IMR-90 (cell line): ENCODE measurements at regions not wholly inside any gene's neighbourhood (a gene's known extent, or its start where the extent isn't known, plus 50 kb on each side); places are given as distances from the start of the nearest gene placed in this dataset.

Experiments used
- ATAC-seq: fragments of 200-7000 bp; cut with Tn5 transposase; 2 replicates; pipeline ENCODE4 v1.9.1; 2020; ENCODE audit warnings: low read depth, mild to moderate bottlenecking, moderate library complexity
- BruUV-seq: library from RNA; stranded (reverse); fragments of 400-500 nt; replicated peaks from 2 replicates; lab custom pipeline; 2021; lab: Mats Ljungman, UMichigan
- CTCF ChIA-PET: fragments of 300-600 bp; formaldehyde crosslinking; extraction: SDS; loops from one replicate; lab custom pipeline; 2021; ENCODE audit warnings: antibody characterized with exemption; lab: Yijun Ruan, JAX
- POLR2A ChIA-PET: fragments of 300-600 bp; sonication (Branson Sonifier 250); formaldehyde crosslinking; loops from one replicate; lab custom pipeline; 2022; ENCODE audit warnings: antibody characterized with exemption; ENCODE audit not compliant: unreplicated experiment; lab: Charles Lee
- DNase-seq: peaks from one replicate; pipeline ENCODE4 v3.0.0; 2013
- H2AFZ ChIP-seq: replicated peaks from 2 replicates; pipeline ENCODE3; 2013; ENCODE audit warnings: low read length, mild to moderate bottlenecking; ENCODE audit not compliant: poor library complexity
- H2AK5ac ChIP-seq: 2 replicates; pipeline ENCODE4 v1.6.1; 2013; ENCODE audit warnings: low read depth, low read length, inconsistent platforms
- H2AK9ac ChIP-seq: replicated peaks from 2 replicates; pipeline ENCODE3; 2013; ENCODE audit warnings: mild to moderate bottlenecking, low read depth, low read length, moderate library complexity; ENCODE audit not compliant: poor library complexity
- H2BK120ac ChIP-seq: 2 replicates; pipeline ENCODE4 v1.6.1; 2013; ENCODE audit warnings: low read depth, low read length, inconsistent platforms
- H2BK15ac ChIP-seq: 3 replicates; pipeline ENCODE4 v1.6.1; 2013; ENCODE audit warnings: low read depth, low read length, inconsistent platforms
- H2BK20ac ChIP-seq: 2 replicates; pipeline ENCODE4 v1.6.1; 2013; ENCODE audit warnings: low read depth, mild to moderate bottlenecking, inconsistent platforms, low read length, moderate library complexity
- H2BK5ac ChIP-seq: 2 replicates; pipeline ENCODE4 v1.6.1; 2013; ENCODE audit warnings: mild to moderate bottlenecking, low read depth, low read length, inconsistent platforms; ENCODE audit not compliant: poor library complexity, severe bottlenecking
- H3K14ac ChIP-seq: replicated peaks from 2 replicates; pipeline ENCODE4 v1.6.1; 2013; ENCODE audit warnings: low read depth, low read length, inconsistent platforms
- H3K18ac ChIP-seq: 2 replicates; pipeline ENCODE4 v1.6.1; 2013; ENCODE audit warnings: low read depth, low read length, control low read depth
- H3K23ac ChIP-seq: 2 replicates; pipeline ENCODE4 v1.6.1; 2013; ENCODE audit warnings: low read depth, low read length, inconsistent platforms
- H3K27ac ChIP-seq: 2 replicates; pipeline ENCODE4 v1.5.1; 2013; ENCODE audit warnings: mild to moderate bottlenecking, control low read depth, low read length; ENCODE audit not compliant: insufficient read depth
- H3K27me3 ChIP-seq: 2 replicates; pipeline ENCODE4 v1.6.1; 2013; ENCODE audit warnings: low read length; ENCODE audit not compliant: control insufficient read depth, insufficient read depth
- H3K36me3 ChIP-seq: 2 replicates; pipeline ENCODE4 v1.6.1; 2013; ENCODE audit warnings: low read length, mixed read lengths; ENCODE audit not compliant: control insufficient read depth, insufficient read depth
- H3K4ac ChIP-seq: 2 replicates; pipeline ENCODE4 v1.6.1; 2013; ENCODE audit warnings: low read depth, low read length, inconsistent platforms
- H3K4me1 ChIP-seq: 2 replicates; pipeline ENCODE4 v1.6.1; 2013; ENCODE audit warnings: low read length, mixed read lengths; ENCODE audit not compliant: control insufficient read depth, insufficient read depth
- H3K4me2 ChIP-seq: 2 replicates; pipeline ENCODE4 v1.6.1; 2013; ENCODE audit warnings: low read depth, mild to moderate bottlenecking, control low read depth, low read length, moderate library complexity
- H3K4me3 ChIP-seq: 2 replicates; pipeline ENCODE4 v1.5.1; 2013; ENCODE audit warnings: low read depth, mild to moderate bottlenecking, control low read depth, low read length, moderate library complexity; ENCODE audit not compliant: insufficient read depth
- H3K56ac ChIP-seq: 2 replicates; pipeline ENCODE4 v1.6.1; 2013; ENCODE audit warnings: low read length, inconsistent platforms; ENCODE audit not compliant: insufficient read depth; ENCODE audit errors: extremely low read depth
- H3K79me1 ChIP-seq, 2 experiments: 2 replicates each; pipeline ENCODE4 v1.6.1; 2013; ENCODE audit warnings: low read length in 2 of 2, inconsistent platforms in 1 of 2, low read depth in 1 of 2
- H3K9ac ChIP-seq: 2 replicates; pipeline ENCODE4 v1.6.1; 2013; ENCODE audit warnings: low read depth, low read length, control low read depth
- H3K9me1 ChIP-seq: 2 replicates; pipeline ENCODE4 v1.6.1; 2013; ENCODE audit warnings: low read length, inconsistent platforms; ENCODE audit not compliant: insufficient read depth
- H3K9me3 ChIP-seq: 2 replicates; pipeline ENCODE4 v1.6.1; 2013; ENCODE audit warnings: low read length; ENCODE audit not compliant: control insufficient read depth, insufficient read depth
- H4K20me1 ChIP-seq: 2 replicates; pipeline ENCODE4 v1.6.1; 2013; ENCODE audit warnings: low read length, inconsistent platforms; ENCODE audit not compliant: insufficient read depth
- H4K5ac ChIP-seq: 2 replicates; pipeline ENCODE4 v1.6.1; 2013; ENCODE audit warnings: mild to moderate bottlenecking, low read depth, low read length, control low read depth
- H4K8ac ChIP-seq, 2 experiments: 2 replicates each; pipeline ENCODE4 v1.6.1; 2013; ENCODE audit warnings: low read depth in 2 of 2, low read length in 2 of 2, control low read depth in 1 of 2, inconsistent platforms in 1 of 2
- H4K91ac ChIP-seq: 2 replicates; pipeline ENCODE4 v1.6.1; 2013; ENCODE audit warnings: low read depth, low read length, inconsistent platforms; ENCODE audit not compliant: insufficient read depth
- BHLHE40 ChIP-seq: fragments of 150-350 bp; IDR thresholded peaks from 2 replicates; pipeline ENCODE4 v1.6.1; 2016; ENCODE audit warnings: mild to moderate bottlenecking, low read depth, low read length
- CEBPB ChIP-seq: IDR thresholded peaks from 2 replicates; pipeline ENCODE4 v1.6.1; 2012; ENCODE audit warnings: low read depth, low read length, improper control_type of control experiment
- CHD1 ChIP-seq: IDR thresholded peaks from 2 replicates; pipeline ENCODE4 v1.6.1; 2012; ENCODE audit warnings: low read depth, low read length, improper control_type of control experiment
- CTCF ChIP-seq: conservative IDR thresholded peaks from 2 replicates; pipeline ENCODE4 v1.5.1; 2012; ENCODE audit warnings: mild to moderate bottlenecking, low read depth, low read length, improper control_type of control experiment
- ELK1 ChIP-seq: fragments of 150-350 bp; IDR thresholded peaks from 2 replicates; pipeline ENCODE4 v1.6.1; 2016; ENCODE audit warnings: low read depth, mild to moderate bottlenecking, low read length, moderate library complexity, borderline replicate concordance
- FOS ChIP-seq: fragments of 150-350 bp; IDR thresholded peaks from 2 replicates; pipeline ENCODE4 v1.6.1; 2016; ENCODE audit warnings: low read depth, low read length
- MAFK ChIP-seq: IDR thresholded peaks from 2 replicates; pipeline ENCODE4 v1.6.1; 2012; ENCODE audit warnings: low read depth, low read length, improper control_type of control experiment
- MAZ ChIP-seq: IDR thresholded peaks from 2 replicates; pipeline ENCODE4 v1.6.1; 2012; ENCODE audit warnings: low read depth, mild to moderate bottlenecking, low read length, improper control_type of control experiment, moderate library complexity, borderline replicate concordance
- MXI1 ChIP-seq: IDR thresholded peaks from 2 replicates; pipeline ENCODE4 v1.6.1; 2012; ENCODE audit warnings: low read depth, mild to moderate bottlenecking, low read length, moderate library complexity, borderline replicate concordance
- NFE2L2 ChIP-seq: fragments of 150-350 bp; IDR thresholded peaks from 2 replicates; pipeline ENCODE4 v1.6.1; 2016; ENCODE audit warnings: low read depth, mild to moderate bottlenecking, low read length
- POLR2A ChIP-seq: IDR thresholded peaks from 2 replicates; pipeline ENCODE4 v1.6.1; 2012; ENCODE audit warnings: mild to moderate bottlenecking, low read depth, low read length
- RAD21 ChIP-seq: IDR thresholded peaks from 2 replicates; pipeline ENCODE4 v1.6.1; 2012; ENCODE audit warnings: low read length, improper control_type of control experiment
- RCOR1 ChIP-seq: IDR thresholded peaks from 2 replicates; pipeline ENCODE4 v1.6.1; 2012; ENCODE audit warnings: mild to moderate bottlenecking, low read length, improper control_type of control experiment; ENCODE audit not compliant: insufficient replicate concordance
- RFX5 ChIP-seq: IDR thresholded peaks from 2 replicates; pipeline ENCODE4 v1.8.0; 2012; ENCODE audit warnings: low read depth, mild to moderate bottlenecking, low read length, moderate library complexity
- SMC3 ChIP-seq: fragments of 150-350 bp; IDR thresholded peaks from 2 replicates; pipeline ENCODE4 v1.6.1; 2016; ENCODE audit warnings: low read depth, mild to moderate bottlenecking, antibody characterized with exemption, low read length, moderate library complexity
- WGBS, 2 experiments: methylation state at CpG; one replicate each; pipeline versions ENCODE4 v1.1.5 to v1.1.7; 2013; ENCODE audit warnings: missing lambda C conversion rate in 2 of 2; ENCODE audit not compliant: insufficient read length in 1 of 2; ENCODE audit errors: extremely low coverage in 2 of 2; 5-methylcytosine and 5-hydroxymethylcytosine counted together
- dilution Hi-C: fragments of 300-500 bp; cut with HindIII; formaldehyde crosslinking; loops from one replicate; pipeline ENCODE4 v1.14.3; 2018; ENCODE audit warnings: low sequenced_read_pairs; ENCODE audit not compliant: unreplicated experiment
- in situ Hi-C: fragments of 300-500 bp; cut with MboI; formaldehyde crosslinking; loops from 3 replicates; pipeline ENCODE4 v1.14.3; 2019; ENCODE audit warnings: low sequenced_read_pairs, inconsistent platforms, mixed read lengths
- intact Hi-C: fragments of 100-400 bp; cut with micrococcal nuclease; formaldehyde crosslinking; loops from 2 replicates; pipeline ENCODE4 v1.10.0; 2022
- TF ChIP-seq, protein P1 (sequence below): fragments of 150-350 bp; IDR thresholded peaks from 2 replicates; pipeline ENCODE4 v1.6.1; 2017; ENCODE audit warnings: mild to moderate bottlenecking, antibody characterized with exemption, low read length, low read depth

GRCh38 chr19:34867631-34868030, 59.1 kb upstream of the ZNF30 start:
- H3K56ac ChIP-seq, result no peak overlapping the region
- no peak overlapping the region for H3K4me3 ChIP-seq
- H3K4me1 ChIP-seq, result no peaks in the 10 kb centered on the region
- no peak overlapping the region for H2AK5ac ChIP-seq
- H2BK120ac ChIP-seq, result no peak overlapping the region
- TF ChIP-seq SMC3 (no peak), RFX5 (no peak), ELK1 (no peak), POLR2A (no peak), BHLHE40 (no peak), MAZ (no peak), RCOR1 (no peak), NFE2L2 (no peak), CHD1 (no peak), CEBPB (no peak), MXI1 (no peak), MAFK (no peak), FOS (no peak), CTCF (no peak), RAD21 (no peak)
- TF ChIP-seq, protein P1, sequence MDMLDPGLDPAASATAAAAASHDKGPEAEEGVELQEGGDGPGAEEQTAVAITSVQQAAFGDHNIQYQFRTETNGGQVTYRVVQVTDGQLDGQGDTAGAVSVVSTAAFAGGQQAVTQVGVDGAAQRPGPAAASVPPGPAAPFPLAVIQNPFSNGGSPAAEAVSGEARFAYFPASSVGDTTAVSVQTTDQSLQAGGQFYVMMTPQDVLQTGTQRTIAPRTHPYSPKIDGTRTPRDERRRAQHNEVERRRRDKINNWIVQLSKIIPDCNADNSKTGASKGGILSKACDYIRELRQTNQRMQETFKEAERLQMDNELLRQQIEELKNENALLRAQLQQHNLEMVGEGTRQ, result no peak
- no peak overlapping the region for H3K4me2 ChIP-seq
- H3K14ac ChIP-seq, result no peak overlapping the region
- DNase-seq, result no peak
- H3K9me3 ChIP-seq, result peaks cover 4% of the 10 kb centered on the region; the same call in 1 of the 2 replicates
- H2BK20ac ChIP-seq, result no peak overlapping the region
- H3K36me3 ChIP-seq, result no peaks in the 10 kb centered on the region
- H4K20me1 ChIP-seq, result no peaks in the 10 kb centered on the region
- H3K4ac ChIP-seq, result no peak overlapping the region
- no peak for ATAC-seq
- no peaks in the 10 kb centered on the region for H3K79me1 ChIP-seq
- in situ Hi-C loops, result no loop called here
- H3K18ac ChIP-seq, result no peak overlapping the region
- WGBS, 2 experiments, result no CpG with 5 or more reads among the region's 4 CpGs
- H2BK15ac ChIP-seq, result no peak overlapping the region
- no peaks in the 10 kb centered on the region for H3K9me1 ChIP-seq
- no peak overlapping the region for H3K27ac ChIP-seq
- H2AFZ ChIP-seq, result no peak overlapping the region
- no TSS peak for BruUV-seq
- CTCF ChIA-PET, result no interaction called here
- no peak overlapping the region for H2AK9ac ChIP-seq
- H3K23ac ChIP-seq, result no peak overlapping the region
- no peak overlapping the region for H4K91ac ChIP-seq
- dilution Hi-C loops, result no loop called here
- no peak overlapping the region for H4K5ac ChIP-seq
- no peak overlapping the region for H2BK5ac ChIP-seq
- H3K27me3 ChIP-seq, result no peaks in the 10 kb centered on the region
- intact Hi-C loops, result no loop called here
- POLR2A ChIA-PET, result no interaction called here
- H4K8ac ChIP-seq, result no peak overlapping the region
- no peak overlapping the region for H3K9ac ChIP-seq
